ENCODE measurements at regions not wholly inside any gene's neighbourhood (a gene's known extent, or its start where the extent isn't known, plus 50 kb on each side); places are given as distances from the start of the nearest gene placed in this dataset.

GRCh38 chr13:21243045-21243897 lies 66.8 kb downstream of the MRPL57 start:
- no peak for TF ChIP-seq CTCF (IDR thresholded peaks at IDR 0.05)
- no peak for TF ChIP-seq POLR2AphosphoS5 (IDR thresholded peaks at IDR 0.05)
